KBM-7 (cell line): ENCODE measurements at regions not wholly inside any gene's neighbourhood (a gene's known extent, or its start where the extent isn't known, plus 50 kb on each side); places are given as distances from the start of the nearest gene placed in this dataset.

Experiments
- DNase-seq: peaks from one replicate; pipeline ENCODE4 v3.0.0-alpha.2; 2015
- in situ Hi-C: fragments of 300-500 bp; cut with MboI; formaldehyde crosslinking; loops from 2 replicates; pipeline ENCODE4 v1.14.3; 2020; ENCODE audit warnings: low sequenced_read_pairs, low pct_unique_long_range_greater_than_20kb, mixed read lengths

- in situ Hi-C loops = no loop called here
- no peak for DNase-seq
Measured at GRCh38 chr6:103236923-103237322, 1622.8 kb downstream of the HACE1 start.

GRCh38 chr6:103231181-103231580 lies 1628.5 kb downstream of the HACE1 start:
- in situ Hi-C loops = no loop called here
- DNase-seq = no peak

GRCh38 chr6:103215847-103216246 lies 1643.9 kb downstream of the HACE1 start:
- no peak for DNase-seq
- in situ Hi-C loops = no loop called here

GRCh38 chr6:103210686-103211085 lies 1649.0 kb downstream of the HACE1 start:
- in situ Hi-C loops = no loop called here
- no peak for DNase-seq

GRCh38 chr6:103198386-103198785 lies 1661.3 kb downstream of the HACE1 start:
- in situ Hi-C loops = no loop called here
- DNase-seq = no peak

DNA sequence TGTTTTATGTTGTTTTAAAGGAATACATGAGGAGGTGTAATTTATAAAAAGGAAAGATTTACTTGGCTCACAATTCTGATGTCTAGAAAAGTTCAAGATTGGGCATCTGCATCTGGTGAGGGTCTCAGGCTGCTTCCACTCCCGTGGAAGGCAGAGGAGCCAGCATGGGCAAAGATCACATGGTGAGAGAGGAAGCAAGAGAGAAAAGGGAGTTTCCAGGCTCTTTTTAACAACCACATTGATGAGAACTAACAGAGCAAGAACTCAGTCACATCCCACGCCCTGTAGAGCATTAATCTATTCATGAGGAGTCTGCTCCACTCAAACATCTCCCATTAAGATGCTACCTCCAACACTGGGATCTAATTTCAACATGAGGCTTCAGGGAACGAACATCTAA lies 1666.3 kb downstream of the HACE1 start:
- no peak for DNase-seq
- in situ Hi-C loops = no loop called here

DNA sequence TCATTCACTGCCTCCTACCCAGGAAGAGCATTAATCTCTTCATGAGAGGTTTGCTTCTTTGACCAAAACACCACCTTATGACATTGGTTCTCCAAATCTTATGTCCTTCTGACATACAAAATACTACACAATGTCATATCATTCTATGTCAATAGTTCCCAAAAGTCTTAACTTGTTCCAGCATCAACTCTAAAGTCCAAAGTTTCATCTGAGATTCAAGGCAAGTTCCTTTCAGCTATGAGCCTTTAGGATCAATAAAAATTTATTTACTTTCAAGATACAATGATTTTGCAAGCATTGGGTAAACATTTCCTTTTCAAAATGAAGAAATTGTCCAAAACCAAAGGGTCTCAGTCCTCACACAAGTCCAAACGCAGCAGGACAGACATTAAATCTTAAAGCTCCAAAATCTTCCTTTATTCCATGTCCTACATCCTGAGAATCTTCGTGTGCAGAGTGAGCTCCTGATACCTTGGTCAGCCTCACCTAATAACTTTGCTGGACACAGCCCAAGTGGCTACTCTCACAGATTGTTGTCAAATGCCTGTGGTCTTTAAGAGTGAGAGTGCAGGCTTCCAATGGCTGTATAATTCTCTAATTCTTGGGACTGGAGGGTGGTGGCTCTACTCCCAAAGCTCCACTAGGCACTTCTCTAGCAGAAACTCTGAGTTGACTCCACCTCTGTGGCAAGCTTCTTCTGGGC lies 1668.2 kb downstream of the HACE1 start:
- in situ Hi-C loops = no loop called here
- DNase-seq = no peak

DNA sequence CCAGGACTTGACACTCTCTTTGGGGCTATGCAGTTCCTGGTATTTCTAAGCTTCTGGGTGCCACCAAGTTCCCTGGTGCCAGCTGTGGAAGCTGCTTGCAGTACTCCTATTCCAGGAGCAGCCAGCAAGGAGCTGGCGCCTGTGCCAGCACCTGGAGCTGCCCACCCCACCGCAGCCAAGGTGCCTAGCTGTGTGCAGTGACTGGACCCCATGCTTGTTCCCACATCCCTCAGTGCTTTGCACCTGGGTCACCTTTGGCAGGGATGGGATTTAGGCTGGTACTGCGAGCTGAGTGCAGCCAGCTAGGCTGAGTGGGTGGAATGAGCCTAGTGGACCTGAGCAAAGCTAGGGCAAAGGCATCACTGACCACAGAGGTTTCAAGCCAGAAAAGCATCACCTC lies 1674.9 kb downstream of the HACE1 start:
- no peak for DNase-seq
- in situ Hi-C loops = no loop called here

DNA sequence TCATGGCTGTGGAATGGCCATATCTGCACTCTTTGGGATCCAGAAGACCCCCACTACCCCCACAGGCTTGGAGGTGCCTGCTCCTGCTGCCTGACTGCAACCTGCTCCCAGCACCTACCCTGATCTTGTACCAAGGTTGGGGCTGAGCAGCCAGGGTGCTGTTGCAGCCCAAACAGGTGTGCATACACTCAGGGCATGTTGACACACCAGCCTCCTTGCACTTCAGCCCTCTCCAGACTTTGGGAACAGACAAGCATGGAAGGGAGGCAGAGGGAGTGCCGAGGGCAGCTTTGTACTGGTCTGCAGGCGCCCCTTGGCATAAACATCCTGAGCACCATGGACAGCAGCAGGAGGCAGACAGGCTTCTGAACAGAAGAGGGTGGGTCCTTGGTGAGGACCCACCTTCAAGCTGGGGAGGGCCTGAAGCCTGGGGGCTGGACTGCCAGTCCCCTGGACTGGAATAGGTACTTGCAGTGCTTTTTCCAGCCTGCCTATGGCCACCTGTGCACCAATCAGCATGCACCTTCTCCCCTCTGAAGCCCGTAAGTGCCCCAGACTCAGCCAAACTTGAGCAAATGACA lies 1675.8 kb downstream of the HACE1 start:
- no peak for DNase-seq
- in situ Hi-C loops = no loop called here

DNA sequence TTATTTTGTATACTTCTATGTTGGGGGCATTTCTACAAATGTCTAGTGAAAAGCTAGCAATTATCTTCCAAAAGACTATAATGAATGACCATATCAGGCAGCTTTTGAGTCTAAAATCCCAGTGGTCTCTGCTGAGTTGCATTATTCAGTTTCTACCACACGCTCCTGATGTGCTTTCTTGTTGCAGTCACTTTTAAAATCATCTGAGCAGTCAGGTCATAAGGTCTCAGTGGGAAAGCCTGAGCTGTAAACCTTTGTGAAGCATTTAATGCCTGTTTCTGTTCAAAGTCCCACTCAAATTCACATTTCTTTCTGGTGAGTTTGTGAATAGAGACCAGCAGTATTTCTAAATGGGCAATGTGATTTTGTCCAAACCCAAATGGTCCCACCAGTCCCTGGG lies 1681.5 kb downstream of the HACE1 start:
- in situ Hi-C loops = no loop called here
- DNase-seq = no peak

- in situ Hi-C loops = no loop called here
- no peak for DNase-seq
Measured at GRCh38 chr6:103177791-103178190, 1681.9 kb downstream of the HACE1 start.

DNA sequence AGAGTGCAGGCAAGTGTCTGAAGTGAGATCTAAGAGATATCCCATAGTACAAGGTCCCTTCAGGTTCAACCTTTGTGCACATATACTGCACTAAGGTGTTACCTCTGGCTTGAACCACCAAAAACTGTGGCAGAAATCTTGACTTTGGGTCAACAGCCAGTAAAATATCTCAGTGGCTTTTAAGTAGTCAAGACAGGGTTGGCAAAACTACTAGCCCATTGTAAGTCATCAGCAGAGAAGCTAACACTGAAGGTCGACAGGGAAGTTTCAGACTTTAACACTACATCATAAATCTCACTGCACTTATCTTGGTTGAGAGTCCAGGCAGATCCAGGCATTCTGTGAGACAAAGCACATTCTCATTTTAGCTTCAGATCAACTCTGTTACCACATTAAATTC lies 1684.7 kb downstream of the HACE1 start:
- in situ Hi-C loops = no loop called here

GRCh38 chr6:103167345-103168071 lies 1692.2 kb downstream of the HACE1 start:
- no peak for DNase-seq
- in situ Hi-C loops = no loop called here

More for the DNA sequence above, 1684.7 kb downstream of the HACE1 start:
- DNase-seq = no peak

GRCh38 chr6:103154779-103155572 lies 1704.7 kb downstream of the HACE1 start:
- no peak for DNase-seq
- in situ Hi-C loops = no loop called here

- no peak for DNase-seq
- in situ Hi-C loops = no loop called here
Measured at GRCh38 chr6:103153016-103153415, 1706.7 kb downstream of the HACE1 start.

- in situ Hi-C loops = no loop called here
- no peak for DNase-seq
Measured at GRCh38 chr6:103142902-103143301, 1716.8 kb downstream of the HACE1 start.

- no peak for DNase-seq
- in situ Hi-C loops = no loop called here
Measured at GRCh38 chr6:103140308-103141027, 1719.3 kb downstream of the HACE1 start.

DNA sequence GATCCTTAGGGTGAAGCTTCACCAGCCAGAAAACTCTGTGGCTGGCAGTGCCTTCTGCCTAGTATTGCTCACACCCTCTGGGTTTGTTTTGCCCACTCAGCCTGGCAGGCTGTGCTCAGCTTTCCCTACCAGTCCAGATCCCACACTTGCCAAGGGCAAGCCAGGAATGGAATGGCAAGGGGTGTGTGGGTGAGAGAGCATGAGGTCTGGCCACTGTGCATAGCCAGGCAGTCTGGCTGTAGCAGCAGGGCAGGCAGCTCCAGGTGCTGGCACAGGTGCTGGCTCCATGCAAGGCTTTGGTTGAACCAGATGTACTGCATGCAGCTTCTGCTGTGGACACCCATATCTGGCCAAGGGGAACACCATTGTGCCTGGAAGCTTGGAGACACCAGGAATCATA lies 1720.3 kb downstream of the HACE1 start:
- in situ Hi-C loops = no loop called here
- DNase-seq = no peak

DNA sequence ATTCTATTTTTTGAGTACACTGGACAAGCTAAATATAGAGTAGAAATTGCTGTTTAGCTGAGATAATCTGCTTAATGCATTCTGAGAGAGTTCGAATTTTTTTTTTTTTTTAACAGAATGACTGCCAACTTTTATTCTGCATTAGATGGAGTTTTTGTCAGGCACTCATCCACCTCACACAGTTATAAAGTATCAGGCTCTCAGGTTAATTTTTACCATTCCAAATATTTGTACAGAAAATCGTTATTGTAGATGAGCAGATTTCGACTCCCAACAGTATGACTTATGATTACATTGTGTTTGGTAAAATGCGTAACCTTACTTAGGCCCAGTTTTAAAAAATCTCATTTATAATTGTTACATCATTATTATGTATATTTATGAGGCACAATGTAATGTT lies 1731.0 kb downstream of the GRIK2 start:
- no peak for DNase-seq
- in situ Hi-C loops = no loop called here
